GM18505 (cell line): ENCODE measurements at regions not wholly inside any gene's neighbourhood (a gene's known extent, or its start where the extent isn't known, plus 50 kb on each side); places are given as distances from the start of the nearest gene placed in this dataset.
A peak's percentile ranks its signal among the peaks of the same experiment; 100 is the strongest.
"Not testable (repeated sequence)": the region's sequence is repeated elsewhere in the genome, so short reads cannot be mapped to it uniquely, and the experiment has no call there.

ENCODE experiments used
- ATAC-seq: cut with Tn5 transposase; IDR thresholded peaks from one replicate; pipeline ENCODE4 v1.9.1; 2021; ENCODE audit not compliant: unreplicated experiment
- POLR2A ChIP-seq: IDR thresholded peaks from 4 replicates; pipeline ENCODE4 v1.6.1; 2011; ENCODE audit warnings: borderline replicate concordance; ENCODE audit not compliant: insufficient read depth, insufficient read length; ENCODE audit errors: extremely low read depth

DNA sequence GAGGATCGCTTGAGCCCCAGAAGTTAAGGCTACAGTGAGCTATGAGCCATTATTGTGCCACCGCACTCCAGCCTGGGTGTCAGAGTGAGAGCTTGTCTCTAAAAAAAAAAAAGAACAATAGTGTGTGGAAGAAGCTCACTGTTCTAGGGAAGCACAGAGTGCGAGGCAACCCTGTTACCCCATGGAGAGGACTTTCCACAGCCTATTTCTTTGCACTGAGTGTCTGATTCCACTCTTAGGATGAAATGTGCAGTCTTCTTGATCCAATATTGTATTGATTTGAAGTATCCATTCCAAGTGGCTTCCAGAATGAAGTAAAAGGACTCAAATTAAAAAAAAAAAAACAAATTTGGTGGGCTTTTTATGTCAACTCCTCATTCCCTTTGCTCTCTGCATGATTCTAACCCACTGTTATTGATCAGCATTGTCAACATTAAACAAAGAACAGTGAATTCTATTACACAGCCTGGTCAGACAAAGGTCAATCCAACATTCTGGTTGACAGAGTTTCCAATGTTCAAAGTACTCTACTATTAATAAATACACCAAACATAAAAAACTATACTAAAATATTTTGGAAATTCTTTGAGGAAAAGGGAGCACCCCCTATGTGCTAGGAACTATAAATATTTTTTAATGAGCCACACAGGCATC, 150.2 kb upstream of the PTPRG start:
- ATAC-seq: no peak

DNA sequence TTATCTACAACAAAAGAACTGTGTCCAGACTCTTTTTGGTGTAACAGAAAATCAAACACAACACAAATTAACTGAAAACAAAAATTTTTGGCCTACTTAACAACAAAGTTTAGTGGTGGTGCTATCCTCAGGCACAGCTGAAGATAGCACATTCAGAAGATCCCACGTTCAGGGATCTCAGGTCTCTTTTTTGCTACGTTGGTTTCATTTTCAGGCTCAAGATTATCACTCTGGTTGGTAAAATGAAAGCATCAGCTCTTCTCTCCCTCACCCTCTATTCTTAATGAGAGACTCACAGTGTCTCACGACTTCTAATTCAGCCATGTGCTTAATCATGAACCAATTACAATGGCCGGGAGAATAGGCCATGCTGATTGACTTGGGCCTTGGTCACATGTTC, 146.9 kb upstream of the PTPRG start:
- ATAC-seq: peak; percentile 79
- TF ChIP-seq POLR2A: no peak

More for the DNA sequence above, 150.2 kb upstream of the PTPRG start:
- TF ChIP-seq POLR2A: no peak

DNA sequence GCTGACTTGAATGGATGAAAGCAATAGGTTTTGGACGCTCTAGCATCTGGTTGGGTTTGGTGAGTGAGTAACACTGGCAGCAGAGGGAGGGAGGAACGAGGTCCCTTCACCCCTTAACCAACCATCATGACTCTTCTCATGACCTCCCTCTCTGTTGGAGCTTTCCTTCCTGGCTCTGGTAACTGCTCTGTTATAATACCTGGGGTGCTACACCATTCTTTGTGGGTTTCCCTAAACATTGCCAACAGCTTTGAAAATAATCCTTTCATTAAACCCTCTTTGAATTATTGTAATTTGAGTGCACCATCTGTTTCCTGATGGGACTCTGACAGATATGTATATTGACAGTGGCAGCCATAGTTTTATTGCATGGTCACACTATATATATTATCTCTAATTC, 146.2 kb upstream of the PTPRG start:
- TF ChIP-seq POLR2A: no peak
- ATAC-seq: no peak

DNA sequence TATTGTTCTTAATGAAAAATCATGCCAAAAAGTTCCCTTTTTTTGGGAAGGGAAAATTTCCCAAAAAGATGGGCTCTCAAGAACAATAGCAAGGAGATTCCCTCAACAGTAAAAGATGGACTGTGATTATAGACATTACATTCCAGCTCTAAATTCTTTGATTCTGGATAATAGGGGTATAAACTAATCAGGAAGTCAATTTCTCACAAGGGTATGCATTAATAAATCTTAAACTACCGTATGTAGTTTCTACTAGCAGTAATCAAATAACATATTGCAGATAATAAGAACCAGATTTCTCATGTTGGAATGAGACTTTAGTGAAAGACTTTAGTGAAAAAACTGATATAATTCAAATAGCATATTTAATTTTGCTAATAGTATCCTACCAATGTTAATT, 144.8 kb upstream of the PTPRG start:
- no peak for ATAC-seq
- TF ChIP-seq POLR2A: no peak

DNA sequence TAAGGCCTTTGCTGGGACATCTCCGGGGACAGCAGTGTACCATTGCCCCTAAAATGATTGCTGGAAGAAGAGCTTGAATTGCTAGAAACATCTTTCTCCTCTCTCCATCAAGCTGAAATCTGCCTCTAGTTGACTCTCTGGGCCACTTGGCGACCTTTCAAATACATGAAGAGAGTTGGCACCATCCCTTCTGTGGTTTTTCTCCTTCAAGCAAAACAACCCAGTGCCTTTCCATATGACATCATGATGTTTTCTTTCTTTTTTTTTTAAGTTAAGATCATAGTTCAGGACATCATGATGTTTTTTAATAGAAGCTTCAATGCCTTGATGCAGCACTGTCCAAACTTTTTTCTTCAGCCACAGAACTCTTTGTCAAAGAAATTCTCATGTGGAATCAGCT, 144.0 kb upstream of the PTPRG start:
- ATAC-seq: no peak
- no peak for TF ChIP-seq POLR2A

DNA sequence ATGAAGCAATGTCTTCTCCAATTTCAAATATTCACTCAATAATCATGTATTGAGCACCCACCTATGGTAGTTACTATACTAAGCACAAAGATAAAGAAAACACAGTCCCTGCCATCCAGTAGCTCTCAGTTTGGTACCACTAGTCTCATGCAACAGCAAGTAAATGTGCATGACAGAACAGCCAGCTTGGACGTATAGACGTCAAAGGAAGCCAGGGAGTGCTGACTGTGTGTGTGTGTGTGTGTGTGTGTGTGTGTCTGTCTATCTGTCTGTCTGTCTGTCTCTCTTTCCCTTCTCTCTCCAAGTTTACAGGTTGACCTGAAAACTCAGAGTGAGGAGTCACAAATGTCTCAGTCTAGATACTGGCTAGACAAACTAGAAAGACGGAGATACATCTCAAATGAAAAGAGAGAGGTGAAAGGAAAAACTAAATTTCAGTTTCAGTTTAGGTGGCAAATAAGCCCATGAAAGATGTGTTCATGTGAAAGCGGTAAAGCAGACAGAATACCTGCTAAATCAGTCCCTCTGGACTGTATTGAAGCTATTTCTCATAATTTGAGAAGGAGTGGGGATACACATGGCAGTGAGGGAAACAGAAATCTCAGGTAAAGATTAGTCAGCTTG, 141.1 kb upstream of the PTPRG start:
- ATAC-seq: peak; percentile 61

DNA sequence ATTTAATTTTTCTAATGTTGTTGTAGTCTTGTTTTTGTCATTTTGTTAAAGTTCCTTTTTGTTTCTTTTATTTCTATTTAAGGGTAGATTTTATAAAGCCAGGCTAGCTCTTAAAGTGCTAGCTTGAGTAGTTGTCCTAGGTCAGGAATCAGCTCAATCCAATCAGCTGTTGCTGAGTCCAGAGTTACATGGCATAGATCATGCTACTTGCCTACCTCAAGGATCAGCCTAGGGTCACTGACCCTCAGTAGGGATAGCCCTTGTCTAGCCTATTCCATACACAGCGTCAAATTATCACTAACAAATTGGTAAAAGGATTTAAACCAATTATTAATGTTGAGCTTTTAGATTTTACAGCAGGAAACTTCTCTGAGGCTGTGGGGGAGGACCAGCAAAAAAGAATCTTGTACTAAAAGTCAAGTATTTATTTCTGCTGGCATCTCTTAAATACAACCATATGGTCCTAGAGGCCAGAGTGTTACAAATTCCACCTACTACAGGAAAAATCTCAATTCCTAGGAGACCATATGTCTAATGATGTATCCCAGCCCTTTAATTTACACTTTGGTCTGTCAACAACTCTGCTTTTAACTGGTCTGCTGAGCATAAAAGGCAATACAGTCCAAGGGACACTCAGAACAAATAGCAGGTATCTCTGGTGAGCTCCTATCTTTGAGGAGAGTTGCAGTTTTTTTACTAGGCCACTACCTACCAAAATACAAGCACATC, 138.3 kb upstream of the PTPRG start:
- ATAC-seq: no peak
- TF ChIP-seq POLR2A: no peak

More for the DNA sequence above, 141.1 kb upstream of the PTPRG start:
- TF ChIP-seq POLR2A: no peak

DNA sequence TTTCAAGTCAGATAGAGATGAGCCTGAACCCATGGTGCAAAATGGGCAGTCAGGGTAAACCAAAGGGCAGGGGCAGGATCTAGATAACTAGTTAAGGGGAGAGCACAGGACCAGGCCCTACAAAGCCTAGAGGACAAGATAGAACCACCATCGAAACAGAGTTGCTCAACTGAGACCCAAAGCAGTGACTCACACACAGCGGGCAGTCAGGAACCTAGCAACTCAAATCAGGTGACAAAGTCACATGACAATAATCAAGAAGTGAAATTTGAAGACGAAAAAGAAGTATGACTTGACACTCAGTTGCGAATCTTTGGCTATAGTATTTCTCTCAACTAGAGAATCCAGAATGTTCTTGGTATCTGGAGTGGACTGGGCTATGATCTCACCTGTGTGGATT, 136.0 kb upstream of the PTPRG start:
- no peak for ATAC-seq
- no peak for TF ChIP-seq POLR2A

DNA sequence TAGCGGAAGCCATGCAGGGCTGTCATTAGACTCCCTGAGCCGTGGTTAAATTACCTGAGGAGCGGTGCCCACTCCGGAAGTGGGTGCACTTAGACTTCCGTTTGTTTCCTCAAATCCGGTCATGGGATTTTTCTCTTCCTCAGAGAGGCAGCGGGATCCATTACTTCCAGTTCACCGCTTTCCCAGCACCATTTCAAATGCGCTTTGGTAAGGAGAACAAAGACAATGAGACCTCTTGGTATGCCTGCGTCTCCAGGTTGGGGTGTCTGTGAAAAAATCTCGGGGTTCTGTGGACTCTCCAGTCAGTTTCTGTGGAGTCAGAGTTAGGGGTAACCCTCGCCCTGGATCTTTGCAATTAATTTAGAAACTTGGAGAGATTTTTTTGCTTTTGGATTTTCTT, 132.3 kb upstream of the PTPRG start:
- no peak for ATAC-seq
- TF ChIP-seq POLR2A: no peak

DNA sequence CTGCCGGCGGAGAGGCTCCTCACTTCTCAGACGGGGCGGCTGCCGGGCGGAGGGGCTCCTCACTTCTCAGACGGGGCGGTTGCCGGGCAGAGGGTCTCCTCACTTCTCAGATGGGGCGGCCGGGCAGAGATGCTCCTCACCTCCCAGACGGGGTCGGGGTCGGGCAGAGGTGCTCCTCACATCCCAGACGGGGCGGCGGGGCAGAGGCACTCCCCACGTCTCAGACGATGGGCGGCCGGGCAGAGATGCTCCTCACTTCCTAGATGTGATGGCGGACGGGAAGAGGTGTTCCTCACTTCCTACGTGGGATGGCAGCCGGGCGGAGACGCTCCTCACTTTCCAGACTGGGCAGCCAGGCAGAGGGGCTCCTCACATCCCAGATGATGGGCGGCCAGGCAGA, 126.5 kb upstream of the PTPRG start:
- ATAC-seq: not testable (repeated sequence)

DNA sequence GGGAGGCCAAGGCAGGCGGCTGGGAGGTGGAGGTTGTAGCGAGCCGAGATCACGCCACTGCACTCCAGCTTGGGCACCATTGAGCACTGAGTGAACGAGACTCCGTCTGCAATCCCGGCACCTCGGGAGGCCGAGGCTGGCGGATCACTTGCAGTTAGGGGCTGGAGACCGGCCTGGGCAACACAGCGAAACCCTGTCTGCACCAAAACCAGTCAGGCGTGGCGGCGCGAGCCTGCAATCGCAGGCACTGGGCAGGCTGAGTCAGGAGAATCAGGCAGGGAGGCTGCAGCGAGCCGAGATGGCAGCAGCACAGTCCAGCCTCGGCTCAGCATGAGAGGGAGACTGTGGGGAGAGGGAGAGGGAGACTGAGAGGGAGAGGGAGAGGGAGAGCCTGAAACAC, 126.0 kb upstream of the PTPRG start:
- not testable (repeated sequence) for ATAC-seq

DNA sequence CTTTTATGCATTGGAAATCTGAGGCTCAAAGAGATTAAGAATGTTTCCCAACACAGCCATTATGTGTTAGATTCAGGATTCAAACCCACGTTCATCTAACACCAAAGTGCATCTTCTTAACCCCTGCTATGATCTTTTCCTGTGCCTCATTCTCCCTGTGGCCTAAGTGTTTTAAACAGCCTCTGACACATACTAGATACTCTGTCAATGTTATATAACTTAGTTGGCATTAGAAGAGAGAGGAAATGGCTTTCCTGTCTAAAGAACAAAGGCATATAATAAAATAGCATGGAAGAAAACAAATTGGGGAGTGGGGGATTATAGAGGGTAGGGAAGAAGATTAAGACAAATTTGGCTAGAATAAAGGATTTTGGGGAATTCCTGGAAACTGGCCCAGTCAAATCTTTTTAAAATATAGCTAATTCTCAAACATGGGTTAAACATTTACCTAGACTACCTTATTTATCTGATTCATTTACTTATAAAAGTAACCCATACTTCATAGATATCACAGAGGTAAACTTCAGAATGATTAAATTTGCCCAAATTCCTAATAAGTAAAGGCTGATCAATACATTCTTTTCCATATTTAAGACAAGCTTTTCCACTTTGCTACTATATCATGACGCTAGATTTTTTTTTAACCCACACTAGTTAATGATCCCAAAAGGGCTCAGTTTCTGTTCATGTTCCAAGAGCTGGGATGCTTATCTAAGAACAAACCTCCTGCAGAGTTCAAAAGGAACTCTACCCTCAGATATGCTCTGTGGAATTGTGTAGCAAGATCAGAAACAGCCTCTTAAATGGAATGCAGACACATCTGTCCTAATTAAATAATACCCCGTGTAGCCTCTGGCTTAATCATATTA, 122.9 kb upstream of the PTPRG start:
- ATAC-seq: no peak
- TF ChIP-seq POLR2A: no peak

DNA sequence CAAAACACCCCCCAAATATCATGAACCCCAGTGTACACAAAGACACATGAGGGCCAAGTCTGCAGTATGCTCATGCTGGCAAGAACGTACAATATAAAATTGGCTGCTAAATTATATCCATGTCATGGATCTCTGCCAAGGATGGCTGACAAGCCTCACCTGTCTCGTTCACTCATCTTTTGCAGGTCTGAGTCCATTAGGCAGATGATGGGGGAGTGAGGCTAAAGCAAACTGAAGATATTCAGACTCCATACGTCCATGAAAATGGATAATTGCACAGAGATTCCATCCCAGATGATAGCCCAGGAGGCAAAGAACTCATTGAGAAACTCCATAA, 122.3 kb upstream of the PTPRG start:
- ATAC-seq: no peak
- TF ChIP-seq POLR2A: no peak
